ENCODE measurements at regions not wholly inside any gene's neighbourhood (a gene's known extent, or its start where the extent isn't known, plus 50 kb on each side); places are given as distances from the start of the nearest gene placed in this dataset.

GRCh38 chr2:58432491-58433170 is 191.5 kb upstream of the FANCL start:
- Histone ChIP-seq H3K36me3 (replicated peaks; ENCODE audit: insufficient read depth, low read length) (no peaks in the 10 kb centered on the region), H3K9me3 (replicated peaks; ENCODE audit: insufficient read depth, low read length) (no peaks in the 10 kb centered on the region), H3K4me3 (ENCODE audit: low read length) (no peak overlapping the region), H4K20me1 (ENCODE audit: insufficient read depth, low read length) (no peaks in the 10 kb centered on the region), H2AFZ (ENCODE audit: low read length) (no peak overlapping the region), H3K79me2 (ENCODE audit: low read length) (no peaks in the 10 kb centered on the region), H3F3A (ENCODE audit: insufficient read depth, low read length) (no peaks in the 10 kb centered on the region), H3K9me2 (replicated peaks; ENCODE audit: insufficient read depth, low read length) (no peaks in the 10 kb centered on the region), H3K9ac (ENCODE audit: low read length) (no peak overlapping the region), H3K4me1 (ENCODE audit: low read length) (no peaks in the 10 kb centered on the region), H3K4me2 (ENCODE audit: low read depth, low read length) (no peak overlapping the region), H3K27ac (ENCODE audit: low read length) (no peak overlapping the region), H3K27me3 (replicated peaks; ENCODE audit: insufficient read depth, low read length) (no peaks in the 10 kb centered on the region)
- DNase-seq: no peak
- TF ChIP-seq, protein P1, sequence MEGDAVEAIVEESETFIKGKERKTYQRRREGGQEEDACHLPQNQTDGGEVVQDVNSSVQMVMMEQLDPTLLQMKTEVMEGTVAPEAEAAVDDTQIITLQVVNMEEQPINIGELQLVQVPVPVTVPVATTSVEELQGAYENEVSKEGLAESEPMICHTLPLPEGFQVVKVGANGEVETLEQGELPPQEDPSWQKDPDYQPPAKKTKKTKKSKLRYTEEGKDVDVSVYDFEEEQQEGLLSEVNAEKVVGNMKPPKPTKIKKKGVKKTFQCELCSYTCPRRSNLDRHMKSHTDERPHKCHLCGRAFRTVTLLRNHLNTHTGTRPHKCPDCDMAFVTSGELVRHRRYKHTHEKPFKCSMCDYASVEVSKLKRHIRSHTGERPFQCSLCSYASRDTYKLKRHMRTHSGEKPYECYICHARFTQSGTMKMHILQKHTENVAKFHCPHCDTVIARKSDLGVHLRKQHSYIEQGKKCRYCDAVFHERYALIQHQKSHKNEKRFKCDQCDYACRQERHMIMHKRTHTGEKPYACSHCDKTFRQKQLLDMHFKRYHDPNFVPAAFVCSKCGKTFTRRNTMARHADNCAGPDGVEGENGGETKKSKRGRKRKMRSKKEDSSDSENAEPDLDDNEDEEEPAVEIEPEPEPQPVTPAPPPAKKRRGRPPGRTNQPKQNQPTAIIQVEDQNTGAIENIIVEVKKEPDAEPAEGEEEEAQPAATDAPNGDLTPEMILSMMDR (IDR thresholded peaks at IDR 0.05; ENCODE audit: low read length): no peak
- no peak for TF ChIP-seq EZH2 (optimal IDR thresholded peaks at IDR 0.05; ENCODE audit: low read depth, low read length)
- TF ChIP-seq EZH2phosphoT487 (IDR thresholded peaks at IDR 0.05; ENCODE audit: low read length): no peak

GRCh38 chr2:58429014-58429875 is 188.1 kb upstream of the FANCL start:
- Histone ChIP-seq H3K4me2 (ENCODE audit: low read depth, low read length) (no peak overlapping the region), H2AFZ (ENCODE audit: low read length) (no peak overlapping the region), H3K27ac (ENCODE audit: low read length) (no peak overlapping the region), H3K4me3 (ENCODE audit: low read length) (no peak overlapping the region), H3K4me1 (ENCODE audit: low read length) (no peaks in the 10 kb centered on the region), H3K9me2 (replicated peaks; ENCODE audit: insufficient read depth, low read length) (no peaks in the 10 kb centered on the region), H3K79me2 (ENCODE audit: low read length) (no peaks in the 10 kb centered on the region), H3K27me3 (replicated peaks; ENCODE audit: insufficient read depth, low read length) (no peaks in the 10 kb centered on the region), H4K20me1 (ENCODE audit: insufficient read depth, low read length) (no peaks in the 10 kb centered on the region), H3K9me3 (replicated peaks; ENCODE audit: insufficient read depth, low read length) (no peaks in the 10 kb centered on the region), H3F3A (ENCODE audit: insufficient read depth, low read length) (no peaks in the 10 kb centered on the region), H3K36me3 (replicated peaks; ENCODE audit: insufficient read depth, low read length) (no peaks in the 10 kb centered on the region), H3K9ac (ENCODE audit: low read length) (no peak overlapping the region)
- TF ChIP-seq EZH2 (optimal IDR thresholded peaks at IDR 0.05; ENCODE audit: low read depth, low read length) (no peak), EZH2phosphoT487 (IDR thresholded peaks at IDR 0.05; ENCODE audit: low read length) (no peak)
- no peak for DNase-seq

- no peaks in the 10 kb centered on the region for H3K27me3 ChIP-seq (replicated peaks; ENCODE audit: insufficient read depth, low read length)
- no peaks in the 10 kb centered on the region for H4K20me1 ChIP-seq (ENCODE audit: insufficient read depth, low read length)
- no peaks in the 10 kb centered on the region for H3K79me2 ChIP-seq (ENCODE audit: low read length)
- peak overlapping the region; percentile 72 for H3K4me2 ChIP-seq (ENCODE audit: low read depth, low read length)
- H3K4me1 ChIP-seq (ENCODE audit: low read length): no peaks in the 10 kb centered on the region
- peak overlapping the region; percentile 66 for H2AFZ ChIP-seq (ENCODE audit: low read length)
- no peaks in the 10 kb centered on the region for H3K9me3 ChIP-seq (replicated peaks; ENCODE audit: insufficient read depth, low read length)
- H3K9ac ChIP-seq (ENCODE audit: low read length): peak overlapping the region; percentile 47; the same call in 1 of the 2 replicates
- no peak for TF ChIP-seq EZH2 (optimal IDR thresholded peaks at IDR 0.05; ENCODE audit: low read depth, low read length)
- TF ChIP-seq, protein P1 (IDR thresholded peaks at IDR 0.05; ENCODE audit: low read length): no peak
- TF ChIP-seq EZH2phosphoT487 (IDR thresholded peaks at IDR 0.05; ENCODE audit: low read length): no peak
- no peaks in the 10 kb centered on the region for H3F3A ChIP-seq (ENCODE audit: insufficient read depth, low read length)
- H3K27ac ChIP-seq (ENCODE audit: low read length): no peak overlapping the region
- H3K36me3 ChIP-seq (replicated peaks; ENCODE audit: insufficient read depth, low read length): no peaks in the 10 kb centered on the region
- DNase-seq: peak; percentile 11
- no peaks in the 10 kb centered on the region for H3K9me2 ChIP-seq (replicated peaks; ENCODE audit: insufficient read depth, low read length)
- peak overlapping the region; percentile 63 for H3K4me3 ChIP-seq (ENCODE audit: low read length)
Measured at GRCh38 chr2:58428096-58429013, 187.2 kb upstream of the FANCL start.

Data from MM.1S (cell line).